Activated CD8-positive, alpha-beta memory T cell treated with anti-CD3 and anti-CD28 coated beads for 24 hours (primary cell): ENCODE measurements at regions not wholly inside any gene's neighbourhood (a gene's known extent, or its start where the extent isn't known, plus 50 kb on each side); places are given as distances from the start of the nearest gene placed in this dataset.
"Not testable (repeated sequence)": the region's sequence is repeated elsewhere in the genome, so short reads cannot be mapped to it uniquely, and the experiment has no call there.

ENCODE experiments used
- DNase-seq: peaks from one replicate; pipeline ENCODE4 v3.0.0-alpha.2; 2020

DNA sequence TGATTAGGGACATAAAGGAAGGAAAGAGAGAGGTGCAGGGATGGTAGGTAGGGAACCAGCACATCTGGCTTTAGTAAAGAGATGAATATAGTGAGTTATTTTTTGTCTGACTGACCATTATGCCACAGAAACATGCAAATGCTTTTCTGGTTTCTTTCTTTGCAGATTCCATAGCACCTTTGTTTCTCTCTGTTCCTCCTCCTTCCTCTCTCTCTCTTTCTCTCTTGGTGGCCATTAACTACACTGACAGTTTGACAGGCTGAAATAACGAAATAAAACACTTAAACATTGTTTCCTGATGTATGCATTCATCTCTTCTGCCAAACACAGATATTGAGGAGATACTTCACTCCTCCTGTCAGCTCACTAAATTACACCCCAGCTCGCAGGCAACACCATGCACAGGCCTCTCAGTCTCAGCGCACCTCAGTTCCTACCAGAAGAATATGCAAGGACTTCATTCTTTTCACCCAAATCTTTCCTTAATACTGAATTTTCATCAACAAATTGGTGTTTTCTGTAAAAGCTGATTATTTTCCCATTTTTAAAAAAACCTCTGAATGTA lies 406.9 kb upstream of the SOX5 start:
- DNase-seq: no peak

DNA sequence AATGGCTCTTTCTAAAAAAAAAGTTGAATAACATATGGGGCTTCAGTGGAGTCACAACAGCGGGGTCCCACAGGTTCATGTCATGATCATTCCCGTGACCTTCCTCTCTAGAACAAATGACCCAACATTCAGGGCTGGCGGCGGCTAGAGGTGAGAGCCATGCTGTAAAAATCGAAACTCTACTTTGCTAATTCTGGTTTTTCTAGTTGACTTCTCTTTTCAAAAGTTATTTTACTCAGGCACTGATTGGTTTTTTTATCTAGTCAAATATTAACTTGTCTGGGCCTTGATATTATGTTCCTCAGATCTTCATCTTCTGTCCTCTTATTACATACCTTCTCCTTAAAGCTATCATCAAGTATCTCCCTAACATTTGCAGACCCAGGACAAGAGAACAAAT lies 402.9 kb upstream of the SOX5 start:
- no peak for DNase-seq

DNA sequence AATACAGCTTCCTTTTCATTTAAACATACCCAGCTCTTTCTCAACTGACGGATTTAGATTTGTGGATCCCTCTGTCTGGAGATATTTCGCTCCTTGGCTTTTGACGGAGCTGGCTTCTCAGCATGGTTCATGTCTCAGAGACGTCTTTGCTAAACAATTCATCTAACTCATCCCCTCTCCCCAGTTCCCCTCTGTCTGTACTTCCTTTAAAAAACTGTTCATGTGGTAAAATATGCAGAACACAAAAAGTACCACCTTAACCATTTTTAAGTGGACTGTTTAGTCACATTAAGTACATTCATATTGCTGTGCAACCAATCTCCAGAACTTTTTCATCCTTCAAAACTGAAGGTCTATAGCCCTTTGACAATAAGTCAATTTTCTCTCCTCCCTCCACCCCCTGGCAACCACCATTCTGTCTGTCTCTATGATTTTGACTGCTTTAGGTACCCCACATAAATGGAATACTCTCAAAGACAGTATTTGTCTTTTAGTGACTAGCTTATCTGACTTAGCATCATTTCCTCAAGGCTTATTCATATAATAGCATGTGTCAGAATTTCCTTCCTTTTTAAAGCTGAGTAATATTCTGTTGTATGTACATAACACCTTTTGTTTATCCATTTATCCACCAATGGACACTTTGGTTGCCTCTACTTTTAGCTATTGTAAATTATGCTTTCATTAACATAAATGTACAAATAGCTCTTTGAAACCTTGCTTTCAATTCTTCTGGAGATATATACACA lies 399.8 kb upstream of the SOX5 start:
- DNase-seq: no peak

DNA sequence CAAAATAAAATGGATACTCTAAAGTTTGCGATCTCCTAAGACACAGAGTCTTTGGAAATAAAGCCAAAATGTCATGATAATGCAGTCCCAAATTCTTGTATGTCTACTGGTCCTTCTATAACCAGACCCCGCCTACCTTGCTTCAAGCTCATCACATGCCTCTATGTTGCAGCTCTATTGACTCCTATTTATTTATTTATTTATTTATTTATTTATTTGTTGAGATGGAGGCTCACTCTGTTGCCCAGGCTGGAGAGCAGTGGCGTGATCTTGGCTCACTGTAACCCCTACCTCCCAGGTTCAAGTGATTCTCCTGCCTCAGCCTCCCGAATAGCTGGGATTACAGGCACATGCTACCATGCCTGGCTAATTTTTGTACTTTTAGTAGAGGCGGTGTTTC lies 398.7 kb upstream of the SOX5 start:
- DNase-seq: not testable (repeated sequence)

DNA sequence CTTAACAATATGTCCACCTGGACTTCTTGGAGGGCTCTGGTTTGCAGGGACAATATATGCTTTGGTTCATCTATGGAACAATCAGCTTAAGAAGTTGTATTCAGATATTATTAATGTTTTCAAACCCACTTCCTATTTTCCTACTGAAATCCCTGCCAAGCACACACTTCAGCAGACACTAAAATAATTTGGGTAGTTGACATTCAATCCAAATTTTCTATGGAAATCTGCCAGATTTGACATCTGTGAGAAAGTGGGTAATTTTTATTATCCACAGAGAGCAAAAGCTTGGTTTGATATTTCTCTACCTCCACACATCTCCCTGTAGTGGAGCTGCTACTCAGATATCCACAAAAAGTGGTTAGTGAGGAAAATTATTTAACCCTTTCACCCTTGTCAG lies 378.8 kb upstream of the SOX5 start:
- DNase-seq: no peak

DNA sequence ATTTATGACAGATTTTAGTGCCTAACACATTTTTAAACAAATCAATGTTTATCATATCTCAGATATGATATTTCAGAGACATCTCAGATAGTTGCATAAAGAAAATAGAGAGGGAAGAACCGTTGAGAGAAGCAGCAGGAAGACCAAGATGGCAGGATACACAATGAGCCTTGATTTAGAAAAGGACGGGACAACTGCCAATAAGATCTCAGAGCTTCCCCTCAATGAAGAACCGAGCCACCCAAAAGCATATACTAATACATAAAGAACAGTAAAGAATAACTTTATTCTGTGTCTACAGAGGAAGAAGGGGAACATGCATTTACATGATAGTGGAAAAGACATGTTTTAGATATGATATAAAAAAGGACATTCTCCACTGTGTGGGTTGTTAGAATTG lies 375.9 kb upstream of the SOX5 start:
- DNase-seq: no peak

DNA sequence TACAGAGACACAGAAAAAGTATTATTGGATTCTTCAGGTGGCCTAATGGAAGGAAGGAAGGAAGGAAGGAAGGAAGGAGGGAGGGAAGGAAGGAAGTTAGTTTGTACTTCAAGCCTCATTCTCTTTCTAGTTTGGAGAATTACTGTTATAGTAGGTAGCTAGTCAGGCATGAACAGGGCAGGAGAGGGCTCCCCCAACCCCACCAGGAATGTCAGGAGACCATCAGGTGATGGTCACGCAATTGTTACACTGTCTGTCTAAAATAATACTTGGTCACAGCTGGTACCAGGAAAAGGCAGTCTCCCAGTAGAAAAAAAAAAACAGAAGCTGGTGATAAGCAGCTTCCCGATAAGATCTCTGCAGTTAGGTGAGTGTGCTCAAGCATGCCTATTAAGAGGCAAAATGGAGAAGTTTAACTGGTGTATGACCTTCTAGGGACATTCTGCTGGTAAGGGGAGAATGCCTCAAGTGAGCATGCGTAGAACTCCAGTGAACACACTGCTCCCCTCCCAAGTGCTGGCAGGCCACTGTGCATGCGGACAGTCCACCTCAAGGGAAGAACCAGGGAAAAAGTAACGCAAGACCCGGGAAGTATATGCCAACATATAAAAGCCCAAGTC lies 358.4 kb upstream of the SOX5 start:
- no peak for DNase-seq

DNA sequence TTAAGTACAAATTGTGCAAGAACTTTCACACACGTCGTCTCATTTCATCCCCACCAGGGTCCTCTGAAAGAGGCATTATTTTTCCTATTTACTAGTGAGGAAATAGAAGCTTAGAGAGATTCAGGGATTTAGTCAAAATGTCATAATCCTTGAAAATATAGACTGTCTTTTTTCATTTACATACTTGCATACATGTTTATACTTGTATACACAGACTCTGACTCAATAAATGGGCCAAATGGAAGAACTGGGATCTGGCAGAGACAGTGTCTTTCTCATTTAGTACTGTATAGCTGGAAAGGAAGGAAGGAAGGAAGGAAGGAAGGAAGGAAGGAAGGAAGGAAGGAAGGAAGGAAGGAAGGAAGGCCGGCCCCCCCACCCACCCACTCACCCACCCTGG lies 357.7 kb upstream of the SOX5 start:
- DNase-seq: no peak

DNA sequence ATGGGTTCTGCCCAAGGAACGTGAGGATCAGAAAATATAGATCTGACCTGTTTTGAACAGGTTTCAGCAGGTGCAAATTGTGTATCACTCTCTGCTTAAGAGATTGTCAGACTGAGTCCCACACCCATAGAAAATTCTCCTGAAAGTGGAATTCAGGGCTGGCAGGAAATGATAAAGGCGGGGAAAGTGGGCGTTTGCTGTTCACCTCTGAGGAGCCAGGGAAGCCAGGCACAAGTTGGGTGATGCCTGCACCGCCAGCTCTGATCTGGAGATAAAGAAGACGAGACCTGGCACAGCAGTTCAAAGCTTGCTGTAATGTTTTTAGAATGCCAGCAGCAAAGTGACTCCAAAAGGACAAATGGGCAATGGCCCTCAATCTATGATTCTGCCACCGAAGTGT lies 356.5 kb upstream of the SOX5 start:
- DNase-seq: no peak

DNA sequence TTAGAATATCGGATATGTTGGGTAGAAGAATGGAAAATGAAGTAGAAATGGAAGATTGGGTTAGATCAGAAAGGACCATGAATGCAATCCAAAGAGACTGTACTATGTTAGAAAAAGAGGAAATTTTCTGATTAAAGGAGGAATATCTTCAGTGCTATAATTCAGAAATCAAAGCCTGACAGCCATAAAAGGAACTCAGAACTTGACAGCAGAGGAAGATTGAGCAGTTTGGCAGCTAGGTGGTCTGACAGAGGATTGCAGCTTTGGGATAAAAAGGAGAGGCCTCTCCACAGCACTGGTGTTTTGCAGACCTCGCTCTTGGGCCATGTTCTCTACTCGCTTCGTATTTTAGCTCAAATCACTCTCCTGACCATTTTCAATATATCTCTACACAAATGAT lies 354.8 kb upstream of the SOX5 start:
- DNase-seq: no peak

DNA sequence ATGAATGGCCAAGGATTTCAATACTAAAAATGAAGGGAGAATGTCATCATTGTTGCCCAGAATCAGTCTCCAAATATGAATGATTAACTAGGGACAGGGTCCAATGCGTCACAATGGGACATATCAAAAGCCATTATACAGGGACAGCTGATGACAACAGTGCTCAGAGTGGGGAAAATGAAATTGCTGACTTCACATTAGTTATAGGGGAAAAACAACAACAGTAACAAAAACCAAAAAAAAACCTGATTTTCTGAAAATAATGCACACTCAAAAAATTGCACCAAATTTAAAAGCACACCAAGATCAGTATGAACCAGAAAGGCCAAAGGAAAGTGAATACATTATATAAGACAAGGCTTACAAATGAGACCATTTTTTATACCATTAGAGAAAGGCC lies 353.2 kb upstream of the SOX5 start:
- no peak for DNase-seq

DNA sequence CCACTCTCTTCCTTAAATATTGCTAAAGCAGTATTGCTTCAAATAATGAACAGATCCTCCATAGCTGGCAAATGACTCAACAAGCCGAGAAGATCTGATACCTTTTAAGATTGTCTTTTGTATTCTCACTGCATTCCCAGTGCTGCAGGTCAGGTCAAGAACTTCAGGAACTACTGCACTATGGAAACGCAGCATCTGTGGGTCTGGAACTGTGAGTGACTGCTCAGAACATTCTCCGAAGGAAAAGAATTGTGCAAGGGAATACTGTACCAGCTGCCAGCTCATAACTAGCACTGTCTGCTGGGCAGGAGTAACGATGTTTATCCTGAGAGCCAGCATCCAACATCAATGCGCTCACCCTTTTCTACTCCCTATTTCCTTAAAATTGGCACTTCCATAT lies 348.0 kb upstream of the SOX5 start:
- no peak for DNase-seq

DNA sequence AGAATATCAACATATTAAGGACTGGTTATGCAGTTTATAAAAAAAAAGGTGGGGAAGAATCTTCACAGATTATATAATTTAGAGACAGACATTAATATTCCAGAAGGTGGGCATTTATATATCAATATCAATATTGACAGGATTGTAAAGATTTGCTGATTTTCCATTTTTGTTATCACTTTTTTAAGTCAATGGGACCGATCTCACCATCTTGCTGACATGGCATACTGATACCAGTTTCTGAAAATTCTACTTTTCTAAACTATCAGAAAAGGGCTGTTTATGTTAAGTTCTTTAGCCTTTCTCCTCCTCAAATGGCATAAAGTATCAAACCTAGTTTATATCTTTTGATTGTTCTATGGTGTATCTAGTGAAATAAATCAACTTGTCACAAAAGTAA lies 344.1 kb upstream of the SOX5 start:
- DNase-seq: no peak

DNA sequence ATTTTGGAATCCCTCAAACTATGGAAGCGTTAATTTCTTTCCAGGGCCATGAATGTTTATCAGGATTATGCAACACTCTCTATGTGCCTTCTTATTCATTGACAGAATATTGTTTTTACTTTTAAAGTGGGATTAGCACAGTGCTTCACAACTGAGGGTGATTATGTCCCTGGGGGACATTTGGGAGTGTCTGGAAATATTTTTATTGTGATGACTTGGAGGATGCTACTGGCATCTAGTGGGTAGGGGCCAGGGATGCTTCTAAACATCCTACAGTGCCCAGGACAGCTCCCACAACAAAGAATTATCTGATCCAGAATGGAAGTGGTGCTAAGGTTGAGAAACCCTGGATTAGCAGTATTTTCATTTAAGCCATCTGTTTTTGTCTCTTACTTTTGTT lies 338.5 kb upstream of the SOX5 start:
- DNase-seq: no peak

DNA sequence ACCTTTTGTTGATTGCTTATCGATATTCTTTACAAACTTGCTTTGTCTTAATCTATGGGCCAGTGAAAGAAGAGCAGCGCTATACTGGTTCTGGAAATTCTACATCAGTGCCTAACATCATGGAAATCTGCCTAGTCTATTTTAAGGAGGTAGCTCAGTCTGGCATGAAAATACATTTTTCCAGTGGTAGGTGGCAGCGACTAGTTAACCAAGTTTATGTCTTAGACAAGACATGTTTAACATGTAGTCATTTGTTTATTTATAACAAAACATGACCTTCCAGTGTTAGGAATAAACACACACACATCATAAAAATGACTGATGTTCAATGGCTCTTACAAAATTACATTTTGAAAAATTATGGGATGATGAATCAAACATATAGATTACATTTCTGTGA lies 336.0 kb upstream of the SOX5 start:
- no peak for DNase-seq

DNA sequence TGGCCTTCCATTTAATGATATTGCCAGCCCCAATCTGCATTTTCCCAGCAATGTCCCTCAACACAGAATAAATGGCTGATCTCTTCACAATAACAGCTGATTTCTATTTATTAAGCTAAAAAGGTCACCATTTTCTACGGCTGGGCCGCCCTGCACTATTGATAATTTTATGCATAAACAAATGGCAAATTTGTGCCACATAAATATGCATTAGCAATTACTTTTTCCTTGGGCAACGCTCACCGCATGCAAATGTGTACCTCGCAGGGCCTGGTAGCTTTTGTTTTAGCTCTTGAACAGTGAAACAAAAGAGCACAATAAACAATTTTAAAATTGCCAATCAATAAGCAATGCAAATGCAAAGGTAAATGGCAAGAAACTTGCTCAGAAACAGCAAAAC lies 331.9 kb upstream of the SOX5 start:
- no peak for DNase-seq

DNA sequence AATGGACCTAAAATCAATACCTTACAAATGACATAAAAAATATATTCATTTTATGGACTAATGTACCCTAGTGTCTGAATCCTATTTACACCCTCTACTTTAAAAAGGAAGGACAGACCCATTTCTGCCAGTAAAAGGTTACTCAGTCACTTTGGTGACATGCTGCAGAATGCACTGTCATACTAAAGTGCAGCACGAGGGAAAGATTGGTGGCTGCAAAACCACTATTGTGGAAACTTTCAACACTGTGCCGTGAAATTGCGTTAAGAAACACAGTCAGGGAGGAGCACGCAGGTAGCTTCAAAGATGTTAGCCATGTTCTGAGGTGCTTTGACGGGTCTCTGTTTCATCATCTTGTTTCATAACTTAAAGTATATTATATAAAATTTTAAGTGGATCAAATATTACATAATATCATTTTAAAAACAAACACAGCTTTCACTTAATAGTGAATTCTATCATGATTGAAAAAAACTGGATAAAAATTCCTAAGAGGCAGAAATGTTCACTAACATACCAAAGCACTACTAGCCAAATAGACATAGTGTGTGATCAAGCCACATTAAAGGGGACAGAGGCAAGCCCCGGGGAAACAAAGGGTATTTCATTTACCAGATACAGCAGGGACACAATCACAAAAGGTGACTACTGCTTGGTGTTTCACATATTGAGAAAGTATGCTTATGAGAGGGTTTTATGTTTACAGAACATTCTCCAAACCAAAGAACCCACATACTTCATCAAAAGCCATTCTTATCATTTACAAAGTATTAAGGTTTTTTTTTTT lies 330.8 kb upstream of the SOX5 start:
- DNase-seq: no peak

DNA sequence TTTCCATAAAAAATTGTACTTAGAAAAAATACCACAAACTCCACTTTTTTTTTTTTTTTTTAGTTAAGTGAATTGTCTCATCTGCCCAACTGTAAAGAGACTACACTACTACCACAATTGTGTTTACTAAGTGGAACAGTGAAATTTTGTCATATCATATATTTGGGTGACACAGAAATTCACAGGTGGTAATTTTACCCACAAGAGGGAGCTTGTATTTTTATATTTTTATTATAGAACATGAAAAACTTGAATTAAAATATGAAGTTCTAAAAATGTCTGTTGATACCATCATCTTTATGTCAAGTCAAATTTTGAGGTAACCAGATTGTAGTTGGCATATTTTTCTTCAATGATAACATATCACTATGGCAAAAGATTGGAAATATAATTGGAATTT lies 329.4 kb upstream of the SOX5 start:
- no peak for DNase-seq

DNA sequence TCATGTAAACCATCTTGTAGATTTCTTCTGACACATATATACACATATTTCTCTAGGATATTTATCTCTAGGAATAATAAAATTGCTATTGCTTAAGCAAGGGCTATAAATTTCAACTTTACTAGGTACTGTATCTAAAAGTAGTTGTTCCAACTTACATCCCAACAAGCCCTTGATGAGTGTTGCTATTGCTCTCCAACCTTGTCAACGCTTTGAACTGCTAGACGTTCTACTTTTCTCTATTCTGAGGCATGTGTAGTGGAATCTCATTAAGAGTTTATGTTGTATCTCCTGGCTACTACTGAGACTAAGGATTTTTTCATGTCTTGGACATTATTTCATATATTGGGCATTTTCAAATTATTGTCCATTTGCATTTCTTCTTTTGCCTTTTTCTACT lies 321.5 kb upstream of the SOX5 start:
- no peak for DNase-seq

DNA sequence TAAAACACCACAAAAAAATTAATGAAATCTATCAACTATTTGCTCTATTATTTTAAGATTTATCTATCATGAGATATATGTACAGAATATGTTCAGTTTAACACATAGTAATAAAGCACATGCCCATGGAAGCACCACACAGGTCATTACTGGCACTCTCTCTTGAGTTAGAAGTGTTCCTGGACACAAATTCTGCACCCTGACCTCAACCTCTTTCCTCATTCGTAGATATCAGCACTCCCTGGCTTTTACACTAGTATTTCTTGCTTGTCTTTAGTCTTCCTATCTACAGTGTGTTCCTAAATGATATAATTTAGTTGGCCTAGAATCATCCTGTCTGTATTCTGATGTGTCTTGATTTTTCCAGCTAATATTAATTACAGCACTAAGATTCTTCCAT lies 321.0 kb upstream of the SOX5 start:
- DNase-seq: no peak

DNA sequence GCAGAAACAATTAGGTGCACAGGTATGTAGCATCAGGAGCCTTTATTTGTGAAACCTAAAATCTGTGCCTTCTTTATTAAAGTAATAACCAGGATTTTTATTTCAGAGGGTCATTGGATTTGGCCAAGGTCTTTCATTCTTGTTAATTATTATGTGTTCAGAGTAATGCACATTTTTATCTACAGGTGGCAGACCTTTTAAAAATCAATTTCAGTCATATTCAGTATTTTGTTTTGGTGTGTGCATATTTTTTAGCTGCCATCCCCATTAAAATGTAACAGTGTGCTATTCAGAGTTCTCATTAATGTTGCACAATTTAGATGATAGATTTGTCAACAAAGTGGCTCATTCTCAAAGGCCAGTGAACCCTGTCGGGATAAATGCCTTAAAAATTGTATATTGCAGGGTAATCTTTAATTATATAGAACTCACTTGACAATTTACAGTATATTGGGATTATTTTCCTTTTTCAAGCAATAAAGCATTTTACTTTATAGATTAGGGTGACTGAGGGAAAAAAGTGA lies 319.3 kb upstream of the SOX5 start:
- no peak for DNase-seq

DNA sequence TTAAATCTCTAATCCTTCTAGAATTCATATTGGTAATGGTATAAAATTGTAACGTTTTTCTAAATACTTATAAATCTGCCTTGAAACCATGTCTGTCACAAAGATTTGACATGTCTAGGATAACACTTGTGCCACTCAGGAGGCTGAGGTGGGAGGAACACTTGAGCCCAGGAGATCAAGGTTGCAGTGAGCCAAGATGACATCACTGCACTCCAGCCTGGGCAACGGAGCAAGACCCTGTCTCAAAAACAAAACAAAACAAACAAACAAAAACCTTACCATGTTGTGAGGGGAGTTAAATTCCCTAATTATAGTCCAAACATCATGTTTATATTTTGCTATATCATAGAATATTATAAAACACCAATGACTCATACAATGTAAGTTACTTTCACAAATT lies 317.5 kb upstream of the SOX5 start:
- DNase-seq: no peak

DNA sequence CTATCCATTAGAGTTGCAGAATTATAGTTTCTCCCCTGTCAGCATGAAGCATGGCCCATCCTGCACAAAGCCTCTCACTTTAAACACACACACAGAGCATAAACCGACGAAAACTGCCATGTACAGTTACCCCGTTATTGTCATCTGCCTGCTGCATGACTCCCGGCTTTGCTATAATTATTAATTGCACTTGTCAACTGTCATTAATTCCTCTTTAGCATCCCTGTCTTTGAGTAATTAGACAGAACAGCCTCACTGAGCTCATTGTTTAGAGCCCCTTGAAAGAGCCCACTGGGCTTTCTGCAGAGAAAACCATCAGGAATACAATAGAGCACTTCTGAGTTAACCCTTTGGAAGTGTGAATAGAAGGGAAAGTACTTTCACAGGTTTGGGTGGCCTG lies 307.2 kb upstream of the SOX5 start:
- no peak for DNase-seq
